ENCODE measurements at regions not wholly inside any gene's neighbourhood (a gene's known extent, or its start where the extent isn't known, plus 50 kb on each side); places are given as distances from the start of the nearest gene placed in this dataset.

- Histone ChIP-seq H3K9me2 (replicated peaks; ENCODE audit: low read length) (no peaks in the 10 kb centered on the region), H3K9ac (ENCODE audit: low read length) (no peak overlapping the region), H2AFZ (ENCODE audit: low read length) (no peak overlapping the region), H3K27ac (ENCODE audit: low read length) (no peak overlapping the region), H3K4me1 (ENCODE audit: insufficient read depth, low read length) (no peaks in the 10 kb centered on the region), H3F3A (ENCODE audit: low read length, unreplicated experiment) (no peaks in the 10 kb centered on the region), H3K36me3 (ENCODE audit: low read depth, low read length) (no peaks in the 10 kb centered on the region), H3K79me2 (ENCODE audit: low read length) (no peaks in the 10 kb centered on the region), H3K27me3 (ENCODE audit: low read length) (no peaks in the 10 kb centered on the region), H3K4me3 (ENCODE audit: low read length) (no peak overlapping the region), H3K9me3 (ENCODE audit: low read length) (no peaks in the 10 kb centered on the region), H3K4me2 (ENCODE audit: low read length) (no peak overlapping the region), H4K20me1 (ENCODE audit: low read length) (no peaks in the 10 kb centered on the region)
- no TSS peak for BruUV-seq (replicated peaks)
- TF ChIP-seq EZH2phosphoT487 (IDR thresholded peaks at IDR 0.05; ENCODE audit: borderline replicate concordance, low read length) (no peak), EZH2 (IDR thresholded peaks at IDR 0.05; ENCODE audit: low read length, unreplicated experiment) (no peak), CTCF (conservative IDR thresholded peaks at IDR 0.05; ENCODE audit: low read depth, low read length) (no peak)
- ChIA-PET CTCF (no interaction called here), POLR2A (ENCODE audit: unreplicated experiment) (no interaction called here)
- intact Hi-C loops (cut with micrococcal nuclease), result no loop called here
- DNase-seq, result no peak
- ATAC-seq, result no peak
These were observed 263.7 kb upstream of the PCDH9 start for GRCh38 chr13:67493835-67494234.

GRCh38 chr13:67489016-67489415, 258.9 kb upstream of the PCDH9 start:
- H3K36me3 ChIP-seq (ENCODE audit: low read depth, low read length), result no peaks in the 10 kb centered on the region
- no peaks in the 10 kb centered on the region for H3F3A ChIP-seq (ENCODE audit: low read length, unreplicated experiment)
- CTCF ChIA-PET, result no interaction called here
- no peak overlapping the region for H3K4me2 ChIP-seq (ENCODE audit: low read length)
- H3K27me3 ChIP-seq (ENCODE audit: low read length), result no peaks in the 10 kb centered on the region
- no peaks in the 10 kb centered on the region for H4K20me1 ChIP-seq (ENCODE audit: low read length)
- no peak overlapping the region for H3K9ac ChIP-seq (ENCODE audit: low read length)
- no TSS peak for BruUV-seq (replicated peaks)
- H3K4me1 ChIP-seq (ENCODE audit: insufficient read depth, low read length), result no peaks in the 10 kb centered on the region
- POLR2A ChIA-PET (ENCODE audit: unreplicated experiment), result no interaction called here
- H2AFZ ChIP-seq (ENCODE audit: low read length), result no peak overlapping the region
- ATAC-seq (no peak), DNase-seq (no peak)
- no peaks in the 10 kb centered on the region for H3K9me2 ChIP-seq (replicated peaks; ENCODE audit: low read length)
- H3K4me3 ChIP-seq (ENCODE audit: low read length), result no peak overlapping the region
- TF ChIP-seq EZH2phosphoT487 (IDR thresholded peaks at IDR 0.05; ENCODE audit: borderline replicate concordance, low read length), result no peak
- no peaks in the 10 kb centered on the region for H3K9me3 ChIP-seq (ENCODE audit: low read length)
- intact Hi-C loops (cut with micrococcal nuclease), result no loop called here
- H3K27ac ChIP-seq (ENCODE audit: low read length), result no peak overlapping the region
- H3K79me2 ChIP-seq (ENCODE audit: low read length), result no peaks in the 10 kb centered on the region

- intact Hi-C loops (cut with micrococcal nuclease), result no loop called here
- BruUV-seq (replicated peaks), result no TSS peak
- ATAC-seq (no peak), DNase-seq (no peak)
- Histone ChIP-seq H3K9ac (ENCODE audit: low read length) (no peak overlapping the region), H3K4me3 (ENCODE audit: low read length) (no peak overlapping the region), H3K79me2 (ENCODE audit: low read length) (no peaks in the 10 kb centered on the region), H3K9me2 (replicated peaks; ENCODE audit: low read length) (no peaks in the 10 kb centered on the region), H3F3A (ENCODE audit: low read length, unreplicated experiment) (no peaks in the 10 kb centered on the region), H4K20me1 (ENCODE audit: low read length) (no peaks in the 10 kb centered on the region), H3K4me2 (ENCODE audit: low read length) (no peak overlapping the region), H3K27me3 (ENCODE audit: low read length) (no peaks in the 10 kb centered on the region), H3K4me1 (ENCODE audit: insufficient read depth, low read length) (no peaks in the 10 kb centered on the region), H3K36me3 (ENCODE audit: low read depth, low read length) (no peaks in the 10 kb centered on the region), H3K9me3 (ENCODE audit: low read length) (no peaks in the 10 kb centered on the region), H2AFZ (ENCODE audit: low read length) (no peak overlapping the region), H3K27ac (ENCODE audit: low read length) (no peak overlapping the region)
- no peak for TF ChIP-seq EZH2phosphoT487 (IDR thresholded peaks at IDR 0.05; ENCODE audit: borderline replicate concordance, low read length)
- no peak for TF ChIP-seq EZH2 (IDR thresholded peaks at IDR 0.05; ENCODE audit: low read length, unreplicated experiment)
- no peak for TF ChIP-seq CTCF (conservative IDR thresholded peaks at IDR 0.05; ENCODE audit: low read depth, low read length)
- POLR2A ChIA-PET (ENCODE audit: unreplicated experiment), result interaction anchor here (0.7 kb wide), 1 partner anchor 1522 kb away, joined by 3 read pairs; no protein-coding TSS in a partner anchor
- CTCF ChIA-PET, result no interaction called here
These were observed 251.3 kb upstream of the PCDH9 start for GRCh38 chr13:67481445-67481844.

Measured in PC-3 (cell line).